Fibroblast of lung (primary cell): ENCODE measurements at regions not wholly inside any gene's neighbourhood (a gene's known extent, or its start where the extent isn't known, plus 50 kb on each side); places are given as distances from the start of the nearest gene placed in this dataset.

ENCODE experiments used
- DNase-seq, 2 donors: peaks; one replicate each; pipeline versions ENCODE4 v3.0.0 to v3.0.0-alpha.2; 2010; ENCODE audit warnings: low read depth in 2 of 2
- H2AFZ ChIP-seq: 2 replicates; pipeline ENCODE4 v1.5.1; 2012; ENCODE audit warnings: low read length, control low read depth, inconsistent platforms
- H3K27ac ChIP-seq: 2 replicates; pipeline ENCODE4 v1.5.1; 2011; ENCODE audit warnings: low read length, control low read depth; ENCODE audit not compliant: insufficient read depth
- H3K27me3 ChIP-seq: 2 replicates; pipeline ENCODE4 v1.5.1; 2011; ENCODE audit warnings: mild to moderate bottlenecking, low read length; ENCODE audit not compliant: control insufficient read depth, insufficient read depth
- H3K36me3 ChIP-seq: 2 replicates; pipeline ENCODE4 v1.5.1; 2011; ENCODE audit warnings: low read length; ENCODE audit not compliant: control insufficient read depth, insufficient read depth
- H3K4me1 ChIP-seq: 2 replicates; pipeline ENCODE4 v1.5.1; 2011; ENCODE audit warnings: low read length; ENCODE audit not compliant: control insufficient read depth, insufficient read depth; ENCODE audit errors: extremely low read depth
- H3K4me2 ChIP-seq: 2 replicates; pipeline ENCODE4 v1.5.1; 2011; ENCODE audit warnings: low read length, control low read depth; ENCODE audit not compliant: insufficient read depth; ENCODE audit errors: extremely low read depth
- H3K4me3 ChIP-seq, 4 experiments: fragments of 200-600 bp in 1 of 4; sonication (generic) in 1 of 4; replicated peaks in 1 of 4; 2 replicates each; pipeline ENCODE4 v1.5.1; 2011 to 2016; ENCODE audit warnings: low read length in 4 of 4, low read depth in 3 of 4, mild to moderate bottlenecking in 3 of 4, control low read depth in 2 of 4, inconsistent platforms in 1 of 4, mixed read lengths in 1 of 4; ENCODE audit not compliant: insufficient read depth in 1 of 4; ENCODE audit errors: control extremely low read depth in 1 of 4
- H3K79me2 ChIP-seq: 2 replicates; pipeline ENCODE4 v1.5.1; 2012; ENCODE audit warnings: mild to moderate bottlenecking, low read length, inconsistent platforms; ENCODE audit not compliant: control insufficient read depth, insufficient read depth
- H3K9ac ChIP-seq: 2 replicates; pipeline ENCODE4 v1.5.1; 2011; ENCODE audit warnings: mild to moderate bottlenecking, low read length, control low read depth; ENCODE audit not compliant: insufficient read depth
- H3K9me3 ChIP-seq: 2 replicates; pipeline ENCODE4 v1.5.1; 2012; ENCODE audit warnings: low read depth, low read length; ENCODE audit not compliant: control insufficient read depth, insufficient read depth
- H4K20me1 ChIP-seq: 2 replicates; pipeline ENCODE4 v1.5.1; 2011; ENCODE audit warnings: low read length; ENCODE audit not compliant: control insufficient read depth, insufficient read depth; ENCODE audit errors: extremely low read depth
- EZH2 ChIP-seq: IDR thresholded peaks from 2 replicates; pipeline ENCODE4 v1.5.1; 2012; ENCODE audit warnings: low read length, control low read depth, mild to moderate bottlenecking; ENCODE audit errors: missing control alignments
- TF ChIP-seq, protein P1 (sequence below), 2 donors: IDR thresholded peaks in 1 of 2; conservative IDR thresholded peaks in 1 of 2; 1 replicate in 1 of 2; 2 replicates in 1 of 2; pipeline ENCODE4 v1.5.1; 2011 to 2012; ENCODE audit warnings: low read length in 2 of 2, control low read depth in 1 of 2, inconsistent platforms in 1 of 2, low read depth in 1 of 2, mild to moderate bottlenecking in 1 of 2

- no peaks in the 10 kb centered on the region for H3K36me3 ChIP-seq
- H3K9ac ChIP-seq, result no peak overlapping the region
- H3K4me3 ChIP-seq, result no peak overlapping the region
- H3K4me2 ChIP-seq, result no peak overlapping the region
- no peaks in the 10 kb centered on the region for H3K79me2 ChIP-seq
- H3K27ac ChIP-seq, result no peak overlapping the region
- TF ChIP-seq, protein P1, sequence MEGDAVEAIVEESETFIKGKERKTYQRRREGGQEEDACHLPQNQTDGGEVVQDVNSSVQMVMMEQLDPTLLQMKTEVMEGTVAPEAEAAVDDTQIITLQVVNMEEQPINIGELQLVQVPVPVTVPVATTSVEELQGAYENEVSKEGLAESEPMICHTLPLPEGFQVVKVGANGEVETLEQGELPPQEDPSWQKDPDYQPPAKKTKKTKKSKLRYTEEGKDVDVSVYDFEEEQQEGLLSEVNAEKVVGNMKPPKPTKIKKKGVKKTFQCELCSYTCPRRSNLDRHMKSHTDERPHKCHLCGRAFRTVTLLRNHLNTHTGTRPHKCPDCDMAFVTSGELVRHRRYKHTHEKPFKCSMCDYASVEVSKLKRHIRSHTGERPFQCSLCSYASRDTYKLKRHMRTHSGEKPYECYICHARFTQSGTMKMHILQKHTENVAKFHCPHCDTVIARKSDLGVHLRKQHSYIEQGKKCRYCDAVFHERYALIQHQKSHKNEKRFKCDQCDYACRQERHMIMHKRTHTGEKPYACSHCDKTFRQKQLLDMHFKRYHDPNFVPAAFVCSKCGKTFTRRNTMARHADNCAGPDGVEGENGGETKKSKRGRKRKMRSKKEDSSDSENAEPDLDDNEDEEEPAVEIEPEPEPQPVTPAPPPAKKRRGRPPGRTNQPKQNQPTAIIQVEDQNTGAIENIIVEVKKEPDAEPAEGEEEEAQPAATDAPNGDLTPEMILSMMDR (conservative IDR thresholded peaks at IDR 0.05 in 1 of 2, IDR thresholded peaks at IDR 0.05 in 1 of 2; ENCODE audit: low read depth in 1 of 2, low read length in 2 of 2), result no peak
- TF ChIP-seq EZH2, result no peak
- H3K4me1 ChIP-seq, result no peaks in the 10 kb centered on the region
- no peaks in the 10 kb centered on the region for H4K20me1 ChIP-seq
- H3K9me3 ChIP-seq, result no peaks in the 10 kb centered on the region
- no peak overlapping the region for H2AFZ ChIP-seq
- no peak for DNase-seq
- H3K27me3 ChIP-seq, result no peaks in the 10 kb centered on the region
Observed at GRCh38 chr6:85195243-85195642, 254.6 kb upstream of the NT5E start.

DNA sequence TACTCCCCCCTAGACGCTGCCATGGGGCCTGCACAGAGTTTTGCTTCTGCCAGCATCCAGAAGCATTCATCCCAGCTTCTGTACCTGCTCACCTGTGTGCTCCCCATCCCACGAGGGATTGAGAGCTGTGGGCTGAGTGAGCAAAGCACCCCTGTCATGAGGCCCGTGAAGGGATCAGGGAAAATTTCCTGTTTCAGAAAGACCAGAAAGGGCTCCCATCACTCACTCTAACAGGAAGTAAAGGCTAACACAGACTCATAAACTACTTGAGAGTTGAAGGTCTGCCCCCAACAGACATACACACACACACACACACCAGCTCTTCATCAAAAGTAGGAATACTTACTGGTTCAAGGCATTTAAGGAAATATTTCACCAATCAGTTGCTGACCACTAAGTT is 256.5 kb upstream of the NT5E start:
- no peak overlapping the region for H2AFZ ChIP-seq
- no peak for DNase-seq
- no peaks in the 10 kb centered on the region for H3K4me1 ChIP-seq
- no peak overlapping the region for H3K4me3 ChIP-seq
- no peaks in the 10 kb centered on the region for H3K27me3 ChIP-seq
- H3K9me3 ChIP-seq, result no peaks in the 10 kb centered on the region
- H3K36me3 ChIP-seq, result no peaks in the 10 kb centered on the region
- no peak overlapping the region for H3K4me2 ChIP-seq
- no peaks in the 10 kb centered on the region for H3K79me2 ChIP-seq
- no peak overlapping the region for H3K27ac ChIP-seq
- no peak overlapping the region for H3K9ac ChIP-seq
- no peaks in the 10 kb centered on the region for H4K20me1 ChIP-seq
- TF ChIP-seq, protein P1 (conservative IDR thresholded peaks at IDR 0.05 in 1 of 2, IDR thresholded peaks at IDR 0.05 in 1 of 2; ENCODE audit: low read depth in 1 of 2, low read length in 2 of 2), result no peak
- TF ChIP-seq EZH2, result no peak

- Histone ChIP-seq H3K4me3 (no peak overlapping the region), H3K9me3 (no peaks in the 10 kb centered on the region), H3K4me1 (no peaks in the 10 kb centered on the region), H2AFZ (no peak overlapping the region), H3K9ac (no peak overlapping the region), H3K27me3 (no peaks in the 10 kb centered on the region), H3K36me3 (no peaks in the 10 kb centered on the region), H3K4me2 (no peak overlapping the region), H4K20me1 (no peaks in the 10 kb centered on the region), H3K27ac (no peak overlapping the region), H3K79me2 (no peaks in the 10 kb centered on the region)
- TF ChIP-seq EZH2, result no peak
- TF ChIP-seq, protein P1 (conservative IDR thresholded peaks at IDR 0.05 in 1 of 2, IDR thresholded peaks at IDR 0.05 in 1 of 2; ENCODE audit: low read depth in 1 of 2, low read length in 2 of 2), result no peak
- no peak for DNase-seq
Observed at GRCh38 chr6:85192596-85192995, 257.3 kb upstream of the NT5E start.
